ENCODE measurements at regions not wholly inside any gene's neighbourhood (a gene's known extent, or its start where the extent isn't known, plus 50 kb on each side); places are given as distances from the start of the nearest gene placed in this dataset.

- H3K27ac ChIP-seq = no peak overlapping the region
- H3K27me3 ChIP-seq = no peaks in the 10 kb centered on the region
- H3K79me2 ChIP-seq = no peaks in the 10 kb centered on the region
- no peak overlapping the region for H3K4me3 ChIP-seq
- DNase-seq (ENCODE audit: low spot score) = no peak
- WGBS (ENCODE audit: low lambda C conversion rate, missing lambda C conversion rate) = 93% methylated on average over 4 of the region's 4 CpGs
- no peak overlapping the region for H2AFZ ChIP-seq
- H3K4me1 ChIP-seq (ENCODE audit: insufficient read depth) = peaks cover 16% of the 10 kb centered on the region
- H3K9me2 ChIP-seq (replicated peaks; ENCODE audit: insufficient read depth) = no peaks in the 10 kb centered on the region
- no peak overlapping the region for H3K4me2 ChIP-seq
- H3K36me3 ChIP-seq (replicated peaks; ENCODE audit: insufficient read depth, low read depth) = no peaks in the 10 kb centered on the region
- no peaks in the 10 kb centered on the region for H3K9me3 ChIP-seq (ENCODE audit: low read depth)
- TF ChIP-seq, protein P1, sequence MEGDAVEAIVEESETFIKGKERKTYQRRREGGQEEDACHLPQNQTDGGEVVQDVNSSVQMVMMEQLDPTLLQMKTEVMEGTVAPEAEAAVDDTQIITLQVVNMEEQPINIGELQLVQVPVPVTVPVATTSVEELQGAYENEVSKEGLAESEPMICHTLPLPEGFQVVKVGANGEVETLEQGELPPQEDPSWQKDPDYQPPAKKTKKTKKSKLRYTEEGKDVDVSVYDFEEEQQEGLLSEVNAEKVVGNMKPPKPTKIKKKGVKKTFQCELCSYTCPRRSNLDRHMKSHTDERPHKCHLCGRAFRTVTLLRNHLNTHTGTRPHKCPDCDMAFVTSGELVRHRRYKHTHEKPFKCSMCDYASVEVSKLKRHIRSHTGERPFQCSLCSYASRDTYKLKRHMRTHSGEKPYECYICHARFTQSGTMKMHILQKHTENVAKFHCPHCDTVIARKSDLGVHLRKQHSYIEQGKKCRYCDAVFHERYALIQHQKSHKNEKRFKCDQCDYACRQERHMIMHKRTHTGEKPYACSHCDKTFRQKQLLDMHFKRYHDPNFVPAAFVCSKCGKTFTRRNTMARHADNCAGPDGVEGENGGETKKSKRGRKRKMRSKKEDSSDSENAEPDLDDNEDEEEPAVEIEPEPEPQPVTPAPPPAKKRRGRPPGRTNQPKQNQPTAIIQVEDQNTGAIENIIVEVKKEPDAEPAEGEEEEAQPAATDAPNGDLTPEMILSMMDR (IDR thresholded peaks at IDR 0.05; ENCODE audit: poor library complexity) = no peak
- H4K20me1 ChIP-seq (ENCODE audit: insufficient read depth, poor library complexity, severe bottlenecking) = no peaks in the 10 kb centered on the region
Measured at GRCh38 chr6:43898358-43899131, 128.5 kb downstream of the VEGFA start.

GRCh38 chr6:43897571-43898302 is 127.7 kb downstream of the VEGFA start:
- no peak for DNase-seq (ENCODE audit: low spot score)
- Histone ChIP-seq H3K4me2 (no peak overlapping the region), H3K4me3 (no peak overlapping the region), H3K79me2 (no peaks in the 10 kb centered on the region), H3K27ac (no peak overlapping the region), H4K20me1 (ENCODE audit: insufficient read depth, poor library complexity, severe bottlenecking) (no peaks in the 10 kb centered on the region), H3K27me3 (no peaks in the 10 kb centered on the region), H2AFZ (no peak overlapping the region), H3K4me1 (ENCODE audit: insufficient read depth) (peaks cover 16% of the 10 kb centered on the region), H3K36me3 (replicated peaks; ENCODE audit: insufficient read depth, low read depth) (no peaks in the 10 kb centered on the region), H3K9me3 (ENCODE audit: low read depth) (no peaks in the 10 kb centered on the region), H3K9me2 (replicated peaks; ENCODE audit: insufficient read depth) (no peaks in the 10 kb centered on the region)
- no peak for TF ChIP-seq EZH2phosphoT487 (IDR thresholded peaks at IDR 0.05; ENCODE audit: low read depth, severe bottlenecking, unreplicated experiment)
- no peak for TF ChIP-seq EZH2 (IDR thresholded peaks at IDR 0.05; ENCODE audit: borderline replicate concordance)
- TF ChIP-seq, protein P1 (IDR thresholded peaks at IDR 0.05; ENCODE audit: poor library complexity) = no peak
- WGBS (ENCODE audit: low lambda C conversion rate, missing lambda C conversion rate) = 94% methylated on average over 2 of the region's 2 CpGs

DNA sequence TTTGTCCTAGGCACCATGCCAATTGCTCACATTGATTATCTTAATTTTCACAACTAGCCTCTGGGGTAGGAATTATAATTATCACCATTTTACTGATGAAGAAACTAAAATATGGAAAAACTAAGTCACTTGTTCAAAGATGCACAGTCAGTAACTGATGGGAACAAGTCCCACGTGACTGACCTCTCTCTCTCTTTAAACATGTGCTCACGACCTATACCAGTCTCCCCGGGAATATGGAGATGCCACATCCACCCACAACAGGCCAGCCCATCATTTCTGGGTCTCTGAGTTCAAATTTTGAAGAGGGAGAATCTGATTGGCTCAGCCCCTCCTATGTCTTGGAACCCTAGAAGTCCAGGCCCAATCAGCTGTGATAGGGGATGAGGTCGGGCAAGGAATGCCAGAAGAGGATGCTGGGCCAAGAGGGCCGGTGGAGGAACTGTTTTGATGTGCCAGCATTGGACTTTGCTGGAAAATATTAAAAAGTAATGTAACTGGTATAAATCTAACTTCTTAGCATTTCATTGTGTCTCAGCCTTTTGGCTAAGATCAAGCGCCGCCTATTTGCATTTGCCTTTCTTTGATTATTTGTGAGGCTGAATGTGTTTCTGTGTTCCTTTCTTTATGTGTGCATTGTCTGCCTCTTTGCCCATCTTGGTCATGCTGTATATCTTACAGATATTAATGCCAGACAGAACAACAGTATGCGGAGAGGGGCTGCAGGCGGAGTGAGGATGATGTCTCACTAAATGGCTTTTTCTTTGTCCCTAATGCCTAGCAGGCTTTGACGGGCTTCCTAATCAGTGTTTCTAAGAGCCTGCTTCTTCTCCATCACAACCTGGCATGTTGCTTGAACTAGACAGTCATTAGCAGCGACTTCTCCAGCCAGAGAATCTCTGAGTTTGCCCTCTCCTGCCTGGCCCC is 126.6 kb downstream of the VEGFA start:
- WGBS (ENCODE audit: low lambda C conversion rate, missing lambda C conversion rate) = 78% methylated on average over 11 of the region's 11 CpGs
- TF ChIP-seq EZH2 (IDR thresholded peaks at IDR 0.05; ENCODE audit: borderline replicate concordance) (no peak), EZH2phosphoT487 (IDR thresholded peaks at IDR 0.05; ENCODE audit: low read depth, severe bottlenecking, unreplicated experiment) (no peak)
- TF ChIP-seq, protein P1 (IDR thresholded peaks at IDR 0.05; ENCODE audit: poor library complexity) = no peak
- Histone ChIP-seq H3K4me2 (no peak overlapping the region), H3K27ac (no peak overlapping the region), H3K79me2 (no peaks in the 10 kb centered on the region), H3K4me3 (no peak overlapping the region), H3K4me1 (ENCODE audit: insufficient read depth) (peaks cover 16% of the 10 kb centered on the region), H4K20me1 (ENCODE audit: insufficient read depth, poor library complexity, severe bottlenecking) (no peaks in the 10 kb centered on the region), H3K9me2 (replicated peaks; ENCODE audit: insufficient read depth) (no peaks in the 10 kb centered on the region), H3K36me3 (replicated peaks; ENCODE audit: insufficient read depth, low read depth) (no peaks in the 10 kb centered on the region), H3K9me3 (ENCODE audit: low read depth) (no peaks in the 10 kb centered on the region), H2AFZ (no peak overlapping the region), H3K27me3 (no peaks in the 10 kb centered on the region)
- DNase-seq (ENCODE audit: low spot score) = no peak

Data from hepatocyte (in vitro differentiated cells).